Endothelial cell of umbilical vein (primary cell): ENCODE measurements at regions not wholly inside any gene's neighbourhood (a gene's known extent, or its start where the extent isn't known, plus 50 kb on each side); places are given as distances from the start of the nearest gene placed in this dataset.

ENCODE experiments used
- BruUV-seq: library from RNA; stranded (reverse); fragments of 400-500 nt; replicated peaks from 2 replicates; lab custom pipeline; 2021; lab: Mats Ljungman, UMichigan
- CTCF ChIA-PET: fragments of 300-600, 350-600 bp; sonication (Branson Sonifier 250); formaldehyde crosslinking; loops from one replicate; lab custom pipeline; 2021; ENCODE audit warnings: antibody characterized with exemption, inconsistent platforms; lab: Charles Lee
- POLR2A ChIA-PET: fragments of 300-600, 350-600 bp; sonication (Branson Sonifier 250); formaldehyde crosslinking; loops from one replicate; lab custom pipeline; 2021; ENCODE audit warnings: antibody characterized with exemption, inconsistent platforms; lab: Charles Lee
- DNase-seq: peaks from one replicate; pipeline ENCODE4 v3.0.0-alpha.2; 2011; ENCODE audit warnings: low read depth, low spot score
- FAIRE-seq: peaks from 2 replicates; lab custom pipeline; 2011; peaks lifted over from hg19 to GRCh38; lab: Jason Lieb, UNC
- H2AFZ ChIP-seq: 2 replicates; pipeline ENCODE4 v1.6.0; 2012; ENCODE audit warnings: low read depth, low read length, control low read depth, inconsistent platforms
- H3K27ac ChIP-seq: 2 replicates; pipeline ENCODE4 v1.5.1; 2011; ENCODE audit warnings: low read depth, mild to moderate bottlenecking, control low read depth, low read length, moderate library complexity; ENCODE audit not compliant: insufficient read depth
- H3K27me3 ChIP-seq, 2 experiments: 2 replicates each; pipeline versions ENCODE4 v1.6.0 to v1.6.1; 2011; ENCODE audit warnings: low read length in 2 of 2, mixed read lengths in 1 of 2; ENCODE audit not compliant: control insufficient read depth in 2 of 2, insufficient read depth in 2 of 2
- H3K36me3 ChIP-seq, 2 experiments: 2 replicates in 1 of 2; 3 replicates in 1 of 2; pipeline ENCODE4 v1.5.1; 2011; ENCODE audit warnings: low read length in 2 of 2, mild to moderate bottlenecking in 1 of 2, moderate library complexity in 1 of 2; ENCODE audit not compliant: control insufficient read depth in 2 of 2, insufficient read depth in 2 of 2; ENCODE audit errors: extremely low read depth in 1 of 2
- H3K4me1 ChIP-seq: 3 replicates; pipeline ENCODE4 v1.5.1; 2011; ENCODE audit warnings: mild to moderate bottlenecking, low read length; ENCODE audit not compliant: control insufficient read depth, insufficient read depth; ENCODE audit errors: extremely low read depth
- H3K4me2 ChIP-seq: 2 replicates; pipeline ENCODE4 v1.6.1; 2011; ENCODE audit warnings: low read length, control low read depth, mixed read lengths; ENCODE audit not compliant: insufficient read depth
- H3K4me3 ChIP-seq, 3 experiments: fragments of 200-600 bp in 1 of 3; sonication (generic), shearing (Covaris generic) in 1 of 3; replicated peaks in 1 of 3; 2 replicates each; pipeline ENCODE4 v1.5.1; 2011 to 2016; ENCODE audit warnings: control low read depth in 3 of 3, low read length in 3 of 3, mild to moderate bottlenecking in 2 of 3, inconsistent platforms in 1 of 3, low read depth in 1 of 3, moderate library complexity in 1 of 3; ENCODE audit not compliant: insufficient read depth in 1 of 3
- H3K79me2 ChIP-seq: 2 replicates; pipeline ENCODE4 v1.6.0; 2012; ENCODE audit warnings: low read length, inconsistent platforms; ENCODE audit not compliant: control insufficient read depth, insufficient read depth
- H3K9ac ChIP-seq: replicated peaks from 2 replicates; pipeline ENCODE3; 2011; ENCODE audit warnings: low read length, control low read depth; ENCODE audit not compliant: insufficient read depth; ENCODE audit errors: extremely low read depth
- H3K9me1 ChIP-seq: replicated peaks from 3 replicates; pipeline ENCODE4 v1.6.0; 2011; ENCODE audit warnings: mild to moderate bottlenecking, low read length; ENCODE audit not compliant: control insufficient read depth, insufficient read depth; ENCODE audit errors: extremely low read depth
- H3K9me3 ChIP-seq: replicated peaks from 2 replicates; pipeline ENCODE4 v1.5.1; 2012; ENCODE audit warnings: low read length, inconsistent platforms; ENCODE audit not compliant: control insufficient read depth, insufficient read depth
- H4K20me1 ChIP-seq: replicated peaks from 2 replicates; pipeline ENCODE3; 2011; ENCODE audit warnings: mild to moderate bottlenecking, low read length; ENCODE audit not compliant: control insufficient read depth, insufficient read depth; ENCODE audit errors: extremely low read depth
- FOS ChIP-seq: IDR thresholded peaks from 2 replicates; pipeline ENCODE4 v1.6.1; 2011; ENCODE audit warnings: mild to moderate bottlenecking, low read length, moderate library complexity, borderline replicate concordance; ENCODE audit not compliant: insufficient read depth
- JUN ChIP-seq: IDR thresholded peaks from 2 replicates; pipeline ENCODE4 v1.6.1; 2011; ENCODE audit warnings: borderline replicate concordance, low read depth; ENCODE audit not compliant: insufficient read length, insufficient read depth
- MYC ChIP-seq: IDR thresholded peaks from one replicate; pipeline ENCODE4 v1.6.1; 2011; ENCODE audit warnings: mild to moderate bottlenecking, low read depth, low read length
- POLR2A ChIP-seq: IDR thresholded peaks from 2 replicates; pipeline ENCODE4 v1.6.1; 2012; ENCODE audit warnings: low read depth, mild to moderate bottlenecking, control low read depth, low read length
- POLR2AphosphoS5 ChIP-seq: IDR thresholded peaks from 2 replicates; pipeline ENCODE4 v1.6.1; 2012; ENCODE audit warnings: low read depth, mild to moderate bottlenecking, control low read depth, low read length, moderate library complexity; ENCODE audit not compliant: insufficient read depth
- dilution Hi-C: fragments of 300-500 bp; cut with MboI; formaldehyde crosslinking; loops from one replicate; pipeline ENCODE4 v1.15.0; 2019; ENCODE audit warnings: low sequenced_read_pairs; ENCODE audit not compliant: extremely low pct_ligation_motif_present
- intact Hi-C: fragments of 100-400 bp; cut with micrococcal nuclease; formaldehyde crosslinking; loops from one replicate; pipeline ENCODE4 v1.10.0; 2022
- TF ChIP-seq, protein P1 (sequence below), 2 donors: IDR thresholded peaks; 1 replicate in 1 of 2; 2 replicates in 1 of 2; pipeline ENCODE4 v1.5.1; 2011; ENCODE audit warnings: low read length in 2 of 2, mild to moderate bottlenecking in 2 of 2, moderate library complexity in 2 of 2, control low read depth in 1 of 2, inconsistent platforms in 1 of 2, low read depth in 1 of 2; ENCODE audit not compliant: insufficient read depth in 1 of 2; ENCODE audit errors: extremely low read depth in 1 of 2
- TF ChIP-seq, protein P2 (sequence below): IDR thresholded peaks from 2 replicates; pipeline ENCODE4 v1.6.1; 2011; ENCODE audit not compliant: insufficient read depth, insufficient read length

DNA sequence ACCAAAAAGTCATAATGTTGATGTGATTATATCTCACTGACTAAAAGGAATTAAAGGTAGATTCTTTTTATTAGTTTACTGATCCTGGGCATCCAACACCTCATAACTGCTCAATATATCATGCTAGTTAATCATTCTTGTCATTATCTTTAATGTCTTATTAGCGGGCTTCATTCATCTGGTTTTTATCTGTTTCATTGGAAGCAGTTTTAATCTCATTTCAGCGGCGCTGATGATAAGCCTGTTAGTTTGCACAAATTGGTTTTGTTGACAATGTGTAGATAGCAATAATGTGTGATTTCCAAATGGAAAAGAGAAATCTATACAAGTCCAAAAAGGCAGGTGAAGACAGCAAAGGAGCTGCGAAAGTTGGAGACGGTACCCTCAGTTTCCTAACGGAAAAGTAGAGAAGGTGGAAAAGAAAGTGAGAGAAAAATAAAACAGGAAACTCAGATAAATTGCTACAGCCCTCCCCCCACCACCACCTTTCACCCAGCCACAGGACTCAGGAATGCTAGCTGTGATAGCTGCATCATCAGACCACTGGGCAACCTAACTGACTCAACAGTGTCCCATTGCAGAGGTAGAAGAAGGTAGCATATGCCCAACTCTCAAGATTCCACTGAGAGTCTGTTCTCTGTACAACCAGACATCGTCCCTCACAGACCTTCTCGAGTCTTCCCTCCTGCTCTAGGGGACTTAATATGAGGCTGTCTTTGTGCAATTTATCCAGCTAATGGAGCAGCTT is 241.7 kb upstream of the CAMK1G start:
- no peaks in the 10 kb centered on the region for H3K79me2 ChIP-seq
- no peaks in the 10 kb centered on the region for H3K27me3 ChIP-seq
- dilution Hi-C loops (no loop called here), intact Hi-C loops (no loop called here)
- TF ChIP-seq FOS (no peak), MYC (no peak), POLR2AphosphoS5 (no peak)
- H3K27ac ChIP-seq = no peak overlapping the region
- H3K9me1 ChIP-seq = no peaks in the 10 kb centered on the region
- no peak overlapping the region for H3K9ac ChIP-seq
- no peaks in the 10 kb centered on the region for H3K4me1 ChIP-seq
- FAIRE-seq (no peak), DNase-seq (no peak)
- H3K9me3 ChIP-seq = no peaks in the 10 kb centered on the region
- POLR2A ChIA-PET = no interaction called here
- H3K4me2 ChIP-seq = no peak overlapping the region
- no peak overlapping the region for H2AFZ ChIP-seq
- no peaks in the 10 kb centered on the region for H4K20me1 ChIP-seq
- CTCF ChIA-PET = no interaction called here
- H3K4me3 ChIP-seq = no peak overlapping the region
- H3K36me3 ChIP-seq = no peaks in the 10 kb centered on the region
- no TSS peak for BruUV-seq

DNA sequence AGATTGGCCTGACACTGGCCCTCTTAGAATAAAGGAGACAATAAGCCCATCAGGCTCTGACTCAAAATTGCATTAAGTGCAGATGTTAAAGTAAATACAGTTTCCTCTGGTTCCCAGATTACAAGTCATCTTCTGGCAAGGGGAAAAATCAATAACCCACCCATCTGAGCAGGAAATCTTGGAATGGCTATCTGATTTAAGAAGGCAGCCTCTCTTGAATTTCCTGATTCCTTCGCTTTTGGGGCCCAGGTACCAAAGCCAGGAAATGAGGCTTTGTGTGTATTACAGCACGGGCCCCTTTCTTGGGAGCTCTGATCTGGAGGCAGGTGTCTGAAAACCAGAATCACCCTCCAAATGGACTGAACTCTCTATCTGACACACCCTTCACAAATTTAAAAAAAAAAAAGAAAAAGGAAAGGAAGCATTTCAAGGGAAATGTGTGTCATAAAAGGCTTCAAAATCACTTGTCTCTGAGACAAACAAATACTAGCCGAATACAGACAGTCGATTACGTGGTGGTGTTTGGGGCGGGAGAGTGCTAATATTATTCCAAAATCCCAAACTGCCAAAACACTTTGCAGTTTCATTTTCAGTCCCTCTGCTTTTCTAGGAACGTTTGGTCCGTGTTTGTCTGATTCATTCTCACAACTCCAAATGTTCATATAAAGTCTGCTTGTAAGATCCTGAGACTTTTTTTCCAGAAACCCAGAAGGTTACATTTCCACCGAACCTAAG is 240.9 kb upstream of the CAMK1G start:
- no peak overlapping the region for H3K4me3 ChIP-seq

More for the DNA sequence above, 240.9 kb upstream of the CAMK1G start:
- ChIA-PET CTCF (no interaction called here), POLR2A (no interaction called here)
- Histone ChIP-seq H4K20me1 (no peaks in the 10 kb centered on the region), H3K27ac (no peak overlapping the region), H2AFZ (no peak overlapping the region), H3K27me3 (no peaks in the 10 kb centered on the region), H3K4me1 (no peaks in the 10 kb centered on the region), H3K9me3 (no peaks in the 10 kb centered on the region), H3K36me3 (no peaks in the 10 kb centered on the region), H3K79me2 (no peaks in the 10 kb centered on the region), H3K4me2 (no peak overlapping the region), H3K9ac (no peak overlapping the region), H3K9me1 (no peaks in the 10 kb centered on the region)
- no peak for TF ChIP-seq JUN
- TF ChIP-seq, protein P1, sequence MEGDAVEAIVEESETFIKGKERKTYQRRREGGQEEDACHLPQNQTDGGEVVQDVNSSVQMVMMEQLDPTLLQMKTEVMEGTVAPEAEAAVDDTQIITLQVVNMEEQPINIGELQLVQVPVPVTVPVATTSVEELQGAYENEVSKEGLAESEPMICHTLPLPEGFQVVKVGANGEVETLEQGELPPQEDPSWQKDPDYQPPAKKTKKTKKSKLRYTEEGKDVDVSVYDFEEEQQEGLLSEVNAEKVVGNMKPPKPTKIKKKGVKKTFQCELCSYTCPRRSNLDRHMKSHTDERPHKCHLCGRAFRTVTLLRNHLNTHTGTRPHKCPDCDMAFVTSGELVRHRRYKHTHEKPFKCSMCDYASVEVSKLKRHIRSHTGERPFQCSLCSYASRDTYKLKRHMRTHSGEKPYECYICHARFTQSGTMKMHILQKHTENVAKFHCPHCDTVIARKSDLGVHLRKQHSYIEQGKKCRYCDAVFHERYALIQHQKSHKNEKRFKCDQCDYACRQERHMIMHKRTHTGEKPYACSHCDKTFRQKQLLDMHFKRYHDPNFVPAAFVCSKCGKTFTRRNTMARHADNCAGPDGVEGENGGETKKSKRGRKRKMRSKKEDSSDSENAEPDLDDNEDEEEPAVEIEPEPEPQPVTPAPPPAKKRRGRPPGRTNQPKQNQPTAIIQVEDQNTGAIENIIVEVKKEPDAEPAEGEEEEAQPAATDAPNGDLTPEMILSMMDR (IDR thresholded peaks at IDR 0.05; ENCODE audit: extremely low read depth in 1 of 2, insufficient read depth in 1 of 2, low read depth in 1 of 2, low read length in 2 of 2) = no peak
- TF ChIP-seq, protein P2, sequence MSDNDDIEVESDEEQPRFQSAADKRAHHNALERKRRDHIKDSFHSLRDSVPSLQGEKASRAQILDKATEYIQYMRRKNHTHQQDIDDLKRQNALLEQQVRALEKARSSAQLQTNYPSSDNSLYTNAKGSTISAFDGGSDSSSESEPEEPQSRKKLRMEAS = no peak
- no peak for TF ChIP-seq POLR2A
- FAIRE-seq (no peak), DNase-seq (no peak)
- no TSS peak for BruUV-seq
- intact Hi-C loops = no loop called here
- dilution Hi-C loops = no loop called here
